ENCODE measurements at regions not wholly inside any gene's neighbourhood (a gene's known extent, or its start where the extent isn't known, plus 50 kb on each side); places are given as distances from the start of the nearest gene placed in this dataset.

DNA sequence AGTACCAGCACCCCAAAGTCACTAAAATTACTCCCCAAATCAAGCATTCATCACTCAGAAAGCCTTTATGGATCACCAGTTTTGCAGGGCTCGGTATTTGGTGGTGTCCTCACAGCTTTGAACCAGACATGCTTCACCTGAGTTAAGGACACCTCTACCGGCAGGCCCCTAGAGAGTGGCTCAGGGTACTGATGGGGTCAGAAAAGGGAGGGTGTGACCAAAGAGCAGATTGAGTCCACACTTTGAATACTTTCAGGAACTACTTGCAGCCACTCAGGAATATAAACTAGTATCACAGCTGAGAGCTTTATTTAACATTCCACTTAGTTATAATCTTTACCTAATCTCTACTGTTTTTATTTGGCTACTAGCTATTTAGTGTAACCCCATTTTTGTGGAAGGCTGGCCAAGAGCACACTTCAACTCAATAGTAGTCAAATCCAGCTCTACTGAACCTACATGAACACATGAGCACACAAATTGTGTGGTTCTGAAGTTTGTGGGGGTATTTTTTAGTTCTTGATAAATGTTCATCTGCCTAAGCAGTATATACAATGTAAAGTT is 109.6 kb upstream of the SPRY1 start:
- DNase-seq = no peak

- no peak for DNase-seq
These were observed 108.1 kb upstream of the SPRY1 start for GRCh38 chr4:123288309-123289025.

- no peak for DNase-seq
These were observed 105.3 kb upstream of the SPRY1 start for GRCh38 chr4:123291329-123291728.

DNA sequence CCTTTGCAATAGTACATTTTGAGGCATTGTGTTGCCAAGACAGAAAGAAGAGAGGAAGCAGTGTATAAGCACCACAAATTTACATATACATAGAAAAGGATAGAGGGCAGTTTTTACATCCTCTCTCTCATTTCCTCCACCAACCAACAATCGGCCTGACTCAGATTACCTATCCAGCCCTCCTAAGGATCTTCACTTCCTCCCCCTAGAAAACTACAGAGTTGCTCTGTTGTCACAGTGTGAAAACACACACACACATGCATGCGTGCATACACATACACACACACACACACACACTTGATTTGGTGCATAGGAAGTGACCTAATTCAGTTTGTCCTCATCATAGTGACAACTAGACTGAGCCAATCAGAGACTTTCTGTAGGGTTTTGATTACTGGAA is 98.8 kb upstream of the SPRY1 start:
- DNase-seq = no peak

DNA sequence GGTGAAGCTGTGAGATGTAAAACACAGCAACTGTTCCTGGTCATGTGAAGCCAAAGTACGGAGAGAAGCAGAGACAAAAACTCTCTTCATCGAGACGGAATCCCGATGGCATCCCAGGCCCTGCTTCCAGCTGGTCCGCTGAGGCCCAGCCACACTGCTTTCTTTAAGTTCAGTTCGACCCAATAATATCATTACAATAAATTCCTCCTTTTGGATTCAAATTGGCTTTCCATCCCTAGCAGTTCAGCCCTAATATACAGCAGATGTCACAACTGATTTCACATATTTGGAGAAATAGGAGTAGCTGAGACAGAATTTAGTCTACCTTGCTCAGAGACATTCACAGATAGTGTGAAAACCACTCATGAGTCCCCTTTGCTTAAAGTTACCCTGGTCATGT is 98.3 kb upstream of the SPRY1 start:
- DNase-seq = no peak

DNA sequence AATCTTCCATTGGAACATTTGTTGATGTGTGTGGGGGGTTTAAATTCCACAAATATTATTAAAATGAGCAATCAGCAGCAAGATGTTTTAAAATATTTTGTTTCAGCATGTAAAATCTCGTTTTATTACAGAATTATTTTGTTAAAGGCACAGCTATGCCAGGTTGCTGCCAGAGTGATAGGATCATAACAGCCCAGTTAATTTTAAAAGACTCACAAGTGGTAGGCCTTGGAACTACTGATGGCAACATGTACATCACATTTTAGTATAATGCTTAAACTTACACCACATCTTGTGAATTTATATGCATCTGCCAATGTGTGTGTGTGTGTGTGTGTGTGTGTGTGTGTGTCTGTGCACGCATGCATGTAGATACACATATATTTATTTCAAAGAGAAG is 97.8 kb upstream of the SPRY1 start:
- no peak for DNase-seq

DNA sequence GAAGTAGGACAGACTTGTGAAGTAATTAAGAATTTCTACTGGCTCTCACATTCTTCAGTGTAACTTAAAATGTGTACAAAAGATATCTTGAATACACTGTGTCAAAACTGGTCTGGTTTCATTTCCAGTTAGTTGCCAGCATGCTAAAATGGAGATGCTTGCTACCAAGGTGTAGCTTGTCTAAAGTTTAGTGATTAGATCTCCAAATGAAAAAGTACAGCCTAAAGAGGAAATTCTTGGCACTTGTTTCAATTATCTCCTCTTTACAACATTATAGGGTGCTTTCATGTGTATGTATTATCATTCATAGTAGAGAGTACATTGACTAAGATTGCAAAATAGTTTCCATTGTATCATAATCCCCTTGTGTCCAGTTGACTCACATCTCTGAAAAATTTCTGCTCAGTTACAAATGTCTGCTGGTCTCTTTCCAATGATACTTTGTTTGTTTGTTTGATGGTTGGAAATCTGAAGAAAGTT is 97.3 kb upstream of the SPRY1 start:
- DNase-seq = no peak

DNA sequence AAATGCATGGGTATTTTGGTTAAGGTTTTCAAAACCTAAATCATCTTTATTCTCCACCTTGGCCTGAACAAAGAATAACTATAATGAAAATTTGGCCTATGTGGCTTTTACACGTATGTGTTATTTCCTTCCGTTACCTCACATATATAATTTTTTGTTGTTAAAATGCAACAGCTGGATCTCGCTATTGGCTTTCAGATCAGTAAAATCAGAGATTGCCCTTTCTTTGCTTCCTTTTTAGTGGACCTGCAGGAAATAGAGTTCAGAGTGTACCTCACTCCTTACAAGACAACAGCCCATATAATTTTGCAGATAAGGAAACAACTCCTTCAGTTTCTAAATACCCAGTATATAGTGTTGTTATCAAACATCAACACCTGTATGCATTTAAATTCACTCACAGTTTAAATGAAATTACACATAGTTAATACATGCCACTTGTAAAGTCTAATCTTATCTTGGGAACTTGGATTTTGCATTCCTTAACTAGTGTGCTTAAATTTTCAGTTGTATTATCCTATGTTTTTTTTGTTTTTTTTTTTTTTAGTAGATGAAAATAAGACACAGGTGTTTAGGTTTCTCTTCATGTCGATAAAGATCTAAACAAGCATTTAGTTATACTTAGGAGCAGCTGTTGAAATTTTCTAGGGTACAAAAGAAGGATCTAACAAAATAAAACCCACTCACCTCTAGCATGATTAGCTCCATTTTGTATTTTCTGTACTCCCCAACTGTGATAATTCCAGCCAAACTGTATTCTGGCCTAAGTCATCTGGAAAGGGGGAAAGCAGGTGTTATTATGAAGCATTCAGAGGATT is 96.2 kb upstream of the SPRY1 start:
- no peak for DNase-seq

- DNase-seq = no peak
These were observed 94.7 kb upstream of the SPRY1 start for GRCh38 chr4:123301923-123302322.

- DNase-seq = peak; percentile 37
These were observed 92.2 kb upstream of the SPRY1 start for GRCh38 chr4:123304151-123304964.

GRCh38 chr4:123305736-123306135 is 90.9 kb upstream of the SPRY1 start:
- no peak for DNase-seq

DNA sequence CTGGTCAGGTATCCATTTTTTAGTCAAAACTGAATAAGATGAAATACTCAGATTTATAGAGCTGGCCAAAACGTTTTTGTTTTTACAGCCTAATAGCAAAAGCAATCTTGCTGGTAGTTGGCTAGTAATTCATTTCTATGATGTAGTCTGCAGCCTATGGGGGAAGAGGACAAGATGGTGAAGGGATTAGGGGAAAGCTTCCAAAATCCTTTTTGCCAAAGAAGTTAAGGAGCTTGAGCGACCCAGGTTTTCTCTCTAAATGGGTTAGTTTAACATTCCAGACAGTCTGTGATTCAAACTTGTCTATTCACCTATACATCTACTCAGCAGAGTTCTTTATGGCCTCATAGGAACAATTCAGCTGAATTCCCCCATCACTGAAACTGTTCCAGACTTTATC is 89.8 kb upstream of the SPRY1 start:
- no peak for DNase-seq

- DNase-seq = no peak
These were observed 87.9 kb upstream of the SPRY1 start for GRCh38 chr4:123308667-123309066.

DNA sequence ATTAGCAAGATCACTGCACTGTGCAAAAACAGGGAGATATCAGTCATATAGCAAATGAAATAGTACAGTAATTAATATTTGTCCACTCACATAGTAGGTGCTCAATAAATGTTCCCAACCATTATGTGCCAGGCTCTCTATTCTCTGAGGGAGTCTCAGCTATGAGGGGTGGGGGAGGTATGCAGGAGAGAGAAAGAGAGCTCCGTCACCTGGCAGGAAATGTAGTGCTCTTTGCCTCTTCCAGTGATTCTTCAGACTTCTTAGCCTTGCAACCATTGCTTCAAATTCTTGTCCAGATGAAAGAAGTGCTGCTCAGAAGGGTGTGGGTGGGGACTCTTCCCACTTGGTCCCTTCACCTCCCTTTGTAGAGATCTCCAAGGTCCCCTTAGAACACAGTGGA is 84.5 kb upstream of the SPRY1 start:
- no peak for DNase-seq

GRCh38 chr4:123312951-123313592 is 83.5 kb upstream of the SPRY1 start:
- DNase-seq = no peak

- no peak for DNase-seq
These were observed 81.0 kb upstream of the SPRY1 start for GRCh38 chr4:123315617-123316016.

DNA sequence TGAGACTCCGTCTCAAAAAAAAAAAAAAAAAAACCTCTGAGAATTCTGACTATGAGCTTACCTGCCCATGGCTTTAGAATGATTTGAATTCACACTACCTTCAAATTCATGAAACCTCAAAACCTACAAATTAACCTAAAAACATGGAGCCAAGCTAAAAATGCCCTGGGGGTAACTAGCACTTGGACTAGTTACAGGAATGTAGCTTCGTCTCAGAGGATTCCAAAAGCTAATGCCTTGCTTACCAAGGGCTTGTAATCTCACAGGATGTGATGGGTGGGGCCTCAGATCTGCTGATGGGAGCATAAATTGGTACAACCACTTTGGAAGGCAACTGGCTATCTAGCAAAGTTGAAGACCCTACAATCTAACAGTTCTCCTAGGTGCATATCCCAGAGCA is 79.4 kb upstream of the SPRY1 start:
- DNase-seq = no peak

- no peak for DNase-seq
These were observed 77.0 kb upstream of the SPRY1 start for GRCh38 chr4:123319639-123320038.

GRCh38 chr4:123323998-123324397 is 72.6 kb upstream of the SPRY1 start:
- no peak for DNase-seq

GRCh38 chr4:123325241-123325681 is 71.3 kb upstream of the SPRY1 start:
- no peak for DNase-seq

DNA sequence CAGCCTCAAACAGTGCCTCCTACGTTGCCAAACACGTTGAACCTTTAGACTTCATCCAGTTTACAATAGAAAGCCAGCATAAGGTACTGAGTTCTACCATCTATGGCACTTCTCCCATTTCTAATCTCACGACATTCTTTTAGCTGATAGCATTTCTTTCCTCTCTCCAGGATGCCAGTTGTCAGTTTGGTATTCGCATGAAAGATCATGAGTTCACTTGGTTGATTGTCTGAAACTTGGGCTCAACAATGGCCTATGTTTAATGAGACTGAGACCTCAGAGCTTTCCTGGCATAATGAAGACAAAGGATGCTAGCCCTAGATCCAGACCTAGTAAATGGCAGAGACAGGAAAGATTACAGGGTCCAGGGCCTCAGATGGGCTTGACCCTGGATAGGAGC is 69.2 kb upstream of the SPRY1 start:
- DNase-seq = no peak

GRCh38 chr4:123327846-123328429 is 68.7 kb upstream of the SPRY1 start:
- DNase-seq = no peak
